WTC11 (cell line): ENCODE measurements at regions not wholly inside any gene's neighbourhood (a gene's known extent, or its start where the extent isn't known, plus 50 kb on each side); places are given as distances from the start of the nearest gene placed in this dataset.
A peak's percentile ranks its signal among the peaks of the same experiment; 100 is the strongest.

Source experiments
- ATAC-seq: fragments of 200-7000 bp; cut with Tn5 transposase; 2 replicates; pipeline ENCODE4 v1.10.0; 2021; ENCODE audit warnings: mild to moderate bottlenecking, moderate library complexity
- CTCF ChIA-PET: fragments of 300-600 bp; sonication (Branson Sonifier 250); formaldehyde crosslinking; loops from one replicate; lab custom pipeline; 2021; ENCODE audit warnings: antibody characterized with exemption; lab: Charles Lee
- POLR2A ChIA-PET: fragments of 350-600 bp; sonication (Branson Sonifier 250); formaldehyde crosslinking; loops from one replicate; lab custom pipeline; 2021; ENCODE audit warnings: antibody characterized with exemption; lab: Charles Lee
- DNase-seq: peaks from one replicate; pipeline ENCODE4 v3.0.0; 2021; ENCODE audit warnings: low spot score
- H3K27ac Mint-ChIP-seq: 2 replicates; pipeline ENCODE4 v1.8.0; 2021; ENCODE audit warnings: mixed read lengths
- H3K27me3 Mint-ChIP-seq: 2 replicates; pipeline ENCODE4 v1.8.0; 2021; ENCODE audit warnings: low read depth, mild to moderate bottlenecking, moderate library complexity, mixed read lengths
- H3K36me3 Mint-ChIP-seq: 2 replicates; pipeline ENCODE4 v1.8.0; 2021; ENCODE audit warnings: mixed read lengths
- H3K4me1 Mint-ChIP-seq: 2 replicates; pipeline ENCODE4 v1.8.0; 2022; ENCODE audit warnings: mixed read lengths
- H3K4me3 Mint-ChIP-seq: 2 replicates; pipeline ENCODE4 v1.8.0; 2021; ENCODE audit warnings: mild to moderate bottlenecking, moderate library complexity, mixed read lengths
- H3K9me3 Mint-ChIP-seq: 2 replicates; pipeline ENCODE4 v1.8.0; 2021; ENCODE audit warnings: mixed read lengths
- ATF6 ChIP-seq: sonication (generic); formaldehyde crosslinking; IDR thresholded peaks from 2 replicates; pipeline ENCODE4 v1.8.1; 2023; ENCODE audit warnings: mild to moderate bottlenecking, missing genetic modification reagents
- CBFB ChIP-seq: sonication (generic); formaldehyde crosslinking; IDR thresholded peaks from 2 replicates; pipeline ENCODE4 v1.8.1; 2022; ENCODE audit warnings: mild to moderate bottlenecking, low read depth, missing genetic modification reagents
- CDX4 ChIP-seq: fragments of 250-450 bp; sonication (Bioruptor Pico); IDR thresholded peaks from 2 replicates; pipeline ENCODE4 v1.9.0; 2021; ENCODE audit warnings: moderate library complexity, mild to moderate bottlenecking, inconsistent platforms, borderline replicate concordance
- E2F4 ChIP-seq: sonication (generic); formaldehyde crosslinking; IDR thresholded peaks from 2 replicates; pipeline ENCODE4 v1.8.1; 2022; ENCODE audit warnings: low read depth, mild to moderate bottlenecking, moderate library complexity, missing genetic modification reagents, borderline replicate concordance
- E2F5 ChIP-seq: sonication (generic); formaldehyde crosslinking; IDR thresholded peaks from 2 replicates; pipeline ENCODE4 v1.8.1; 2022; ENCODE audit warnings: mild to moderate bottlenecking, moderate library complexity, missing genetic modification reagents
- HMGA2 ChIP-seq: fragments of 250-450 bp; sonication (Bioruptor Pico); IDR thresholded peaks from 2 replicates; pipeline ENCODE4 v1.4.0; 2021; ENCODE audit warnings: mild to moderate bottlenecking, moderate library complexity
- JAZF1 ChIP-seq: fragments of 250-450 bp; sonication (Bioruptor Pico); IDR thresholded peaks from 2 replicates; pipeline ENCODE4 v1.9.0; 2021; ENCODE audit warnings: moderate library complexity, mild to moderate bottlenecking, inconsistent platforms
- MAX ChIP-seq: sonication (generic); formaldehyde crosslinking; IDR thresholded peaks from 2 replicates; pipeline ENCODE4 v1.8.0; 2022; ENCODE audit warnings: mild to moderate bottlenecking, missing genetic modification reagents
- MLX ChIP-seq: sonication (generic); formaldehyde crosslinking; IDR thresholded peaks from 2 replicates; pipeline ENCODE4 v1.8.1; 2023; ENCODE audit warnings: mild to moderate bottlenecking, missing genetic modification reagents, moderate library complexity
- PREB ChIP-seq: sonication (generic); formaldehyde crosslinking; IDR thresholded peaks from 2 replicates; pipeline ENCODE4 v1.8.1; 2022; ENCODE audit warnings: mild to moderate bottlenecking, missing genetic modification reagents, moderate library complexity, borderline replicate concordance
- SMAD4 ChIP-seq: sonication (generic); formaldehyde crosslinking; IDR thresholded peaks from 2 replicates; pipeline ENCODE4 v1.8.0; 2022; ENCODE audit warnings: mild to moderate bottlenecking, missing genetic modification reagents
- SOX15 ChIP-seq: fragments of 250-450 bp; sonication (Bioruptor Pico); IDR thresholded peaks from 2 replicates; pipeline ENCODE4 v1.9.0; 2021; ENCODE audit warnings: mild to moderate bottlenecking
- USF1 ChIP-seq: sonication (generic); formaldehyde crosslinking; IDR thresholded peaks from 2 replicates; pipeline ENCODE4 v1.8.0; 2022; ENCODE audit warnings: mild to moderate bottlenecking, missing genetic modification reagents
- USF2 ChIP-seq: sonication (generic); formaldehyde crosslinking; IDR thresholded peaks from 2 replicates; pipeline ENCODE4 v1.8.1; 2023; ENCODE audit warnings: mild to moderate bottlenecking, missing genetic modification reagents, moderate library complexity
- ZNF121 ChIP-seq: sonication (generic); formaldehyde crosslinking; IDR thresholded peaks from 2 replicates; pipeline ENCODE4 v1.8.0; 2023; ENCODE audit warnings: missing genetic modification reagents
- ZNF263 ChIP-seq: sonication (generic); formaldehyde crosslinking; IDR thresholded peaks from 2 replicates; pipeline ENCODE4 v1.8.1; 2022; ENCODE audit warnings: low read depth, mild to moderate bottlenecking, moderate library complexity, missing genetic modification reagents
- ZNF532 ChIP-seq: fragments of 250-450 bp; sonication (Bioruptor Pico); IDR thresholded peaks from 2 replicates; pipeline ENCODE4 v1.9.0; 2021; ENCODE audit warnings: mild to moderate bottlenecking, borderline replicate concordance
- ZNF671 ChIP-seq: fragments of 250-450 bp; sonication (Bioruptor Pico); IDR thresholded peaks from 2 replicates; pipeline ENCODE4 v1.8.0; 2021; ENCODE audit warnings: mild to moderate bottlenecking

- TF ChIP-seq ZNF121 (CRISPR knock-in tag), result no peak
- TF ChIP-seq MAX, result 0 out of 2 replicates have a peak, but pooled peaks have one; percentile 29
- TF ChIP-seq ATF6 (CRISPR knock-in tag), result no peak
Observed at GRCh38 chr10:121232494-121232893, 365.8 kb downstream of the FGFR2 start (continued).

- H3K27me3 Mint-ChIP-seq, result peaks cover 11% of the 10 kb centered on the region; the same call in 1 of the 2 replicates
- H3K27ac Mint-ChIP-seq, result no peak overlapping the region
- no peak overlapping the region for H3K4me3 Mint-ChIP-seq
- DNase-seq (no peak), ATAC-seq (no peak)
- TF ChIP-seq PREB (CRISPR knock-in tag) (no peak), ZNF263 (CRISPR knock-in tag) (no peak), ZNF671 (CRISPR knock-in tag) (no peak), USF2 (CRISPR knock-in tag) (no peak), SMAD4 (CRISPR knock-in tag) (no peak), SOX15 (CRISPR knock-in tag) (no peak), MAX (no peak), CBFB (CRISPR knock-in tag) (no peak), ZNF532 (CRISPR knock-in tag) (no peak), E2F5 (CRISPR knock-in tag) (no peak), JAZF1 (CRISPR knock-in tag) (no peak)
- H3K36me3 Mint-ChIP-seq, result peaks cover 13% of the 10 kb centered on the region
- H3K4me1 Mint-ChIP-seq, result peaks cover 3% of the 10 kb centered on the region; the same call in 1 of the 2 replicates
- ChIA-PET POLR2A (no interaction called here), CTCF (no interaction called here)
- H3K9me3 Mint-ChIP-seq, result peaks cover 34% of the 10 kb centered on the region
Observed at GRCh38 chr10:121235692-121236091, 362.6 kb downstream of the FGFR2 start.

- H3K27me3 Mint-ChIP-seq, result peaks cover 11% of the 10 kb centered on the region; the same call in 1 of the 2 replicates
- no peak for DNase-seq
- peaks cover 34% of the 10 kb centered on the region for H3K9me3 Mint-ChIP-seq
- TF ChIP-seq HMGA2 (CRISPR knock-in tag) (no peak), MLX (CRISPR knock-in tag) (no peak), E2F4 (CRISPR knock-in tag) (no peak), USF1 (no peak), CDX4 (CRISPR knock-in tag) (no peak)
Observed at GRCh38 chr10:121236621-121237020, 361.6 kb downstream of the FGFR2 start.

More at GRCh38 chr10:121236621-121237020, 361.6 kb downstream of the FGFR2 start:
- ChIA-PET CTCF (no interaction called here), POLR2A (no interaction called here)
- Mint-ChIP-seq H3K27ac (no peak overlapping the region), H3K36me3 (peaks cover 13% of the 10 kb centered on the region), H3K4me1 (no peaks in the 10 kb centered on the region), H3K4me3 (no peak overlapping the region)
- ATAC-seq, result no peak
